Dendritic cell treated with granulocyte-macrophage colony-stimulating factor and Interleukin-4, amounts not matched to agents 40 ng/mL and 50 ng/mL, for 4 days (primary cell): ENCODE measurements at regions not wholly inside any gene's neighbourhood (a gene's known extent, or its start where the extent isn't known, plus 50 kb on each side); places are given as distances from the start of the nearest gene placed in this dataset.

ENCODE experiments used
- H3K27ac Mint-ChIP-seq: one replicate; pipeline ENCODE4 v1.8.0; 2022; ENCODE audit warnings: mild to moderate bottlenecking, mixed read lengths
- H3K27me3 Mint-ChIP-seq: one replicate; pipeline ENCODE4 v1.8.0; 2022; ENCODE audit warnings: mild to moderate bottlenecking, mixed read lengths
- H3K36me3 Mint-ChIP-seq: one replicate; pipeline ENCODE4 v1.8.0; 2022; ENCODE audit warnings: low read depth, mixed read lengths
- H3K4me1 Mint-ChIP-seq: one replicate; pipeline ENCODE4 v1.8.0; 2022; ENCODE audit warnings: low read depth, mixed read lengths
- H3K4me3 Mint-ChIP-seq: one replicate; pipeline ENCODE4 v1.8.0; 2022; ENCODE audit warnings: mild to moderate bottlenecking, moderate library complexity, mixed read lengths
- H3K9me3 Mint-ChIP-seq: one replicate; pipeline ENCODE4 v1.8.0; 2022; ENCODE audit warnings: mixed read lengths
- intact Hi-C: fragments of 100-400 bp; cut with micrococcal nuclease; formaldehyde crosslinking; loops from one replicate; pipeline ENCODE4 v1.15.0; 2022

DNA sequence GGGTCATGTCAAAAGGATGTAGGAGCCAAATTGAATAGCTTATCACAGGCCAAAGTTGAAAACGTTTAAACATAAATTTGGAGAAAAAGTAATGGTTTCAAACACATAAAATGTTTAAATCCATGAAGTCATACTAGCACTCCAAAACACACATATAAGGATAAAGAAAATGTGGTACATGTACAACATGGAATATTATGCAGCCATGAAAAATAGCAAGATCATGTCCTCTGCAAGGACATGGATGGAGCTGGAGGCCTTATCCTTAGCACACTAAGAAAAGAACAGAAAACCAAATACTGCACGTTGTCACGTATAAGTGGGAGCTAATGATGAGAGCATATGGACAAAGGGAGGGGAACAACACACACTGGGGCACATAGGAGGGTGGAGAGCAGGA is 911.7 kb upstream of the PCDH20 start:
- H3K27ac Mint-ChIP-seq, result no peak overlapping the region
- no peaks in the 10 kb centered on the region for H3K27me3 Mint-ChIP-seq
- intact Hi-C loops, result no loop called here
- H3K36me3 Mint-ChIP-seq, result no peaks in the 10 kb centered on the region
- H3K9me3 Mint-ChIP-seq, result peaks cover 8% of the 10 kb centered on the region
- no peak overlapping the region for H3K4me3 Mint-ChIP-seq
- H3K4me1 Mint-ChIP-seq, result no peaks in the 10 kb centered on the region

DNA sequence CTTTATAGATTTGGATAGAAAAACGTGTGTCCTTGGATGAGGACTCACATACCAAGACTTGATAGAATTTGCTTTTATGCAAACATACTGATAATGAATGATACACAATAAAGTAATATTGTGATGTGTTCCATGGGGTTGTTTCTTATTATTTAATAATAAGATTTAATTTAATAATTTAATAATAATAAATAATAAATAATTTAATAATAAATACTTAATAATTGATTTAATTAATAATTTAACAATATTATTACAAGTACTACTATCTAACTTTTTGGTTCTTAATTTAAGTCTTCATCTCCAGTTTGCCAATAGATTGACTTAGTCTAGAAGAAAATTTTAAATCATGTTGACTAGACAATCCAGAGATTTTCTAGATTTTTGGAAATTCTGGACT is 909.2 kb upstream of the PCDH20 start:
- Mint-ChIP-seq H3K36me3 (no peaks in the 10 kb centered on the region), H3K27ac (no peak overlapping the region), H3K4me3 (no peak overlapping the region), H3K9me3 (peaks cover 8% of the 10 kb centered on the region), H3K4me1 (no peaks in the 10 kb centered on the region), H3K27me3 (no peaks in the 10 kb centered on the region)
- intact Hi-C loops, result no loop called here

- no peaks in the 10 kb centered on the region for H3K4me1 Mint-ChIP-seq
- H3K9me3 Mint-ChIP-seq, result no peaks in the 10 kb centered on the region
- no peak overlapping the region for H3K27ac Mint-ChIP-seq
- no peaks in the 10 kb centered on the region for H3K27me3 Mint-ChIP-seq
- intact Hi-C loops, result no loop called here
- H3K36me3 Mint-ChIP-seq, result no peaks in the 10 kb centered on the region
- no peak overlapping the region for H3K4me3 Mint-ChIP-seq
Measured at GRCh38 chr13:62321895-62322294, 906.2 kb upstream of the PCDH20 start.

GRCh38 chr13:62321139-62321538 is 905.5 kb upstream of the PCDH20 start:
- H3K36me3 Mint-ChIP-seq, result no peaks in the 10 kb centered on the region
- intact Hi-C loops, result no loop called here
- H3K4me1 Mint-ChIP-seq, result no peaks in the 10 kb centered on the region
- H3K27ac Mint-ChIP-seq, result no peak overlapping the region
- H3K27me3 Mint-ChIP-seq, result no peaks in the 10 kb centered on the region
- no peak overlapping the region for H3K4me3 Mint-ChIP-seq
- no peaks in the 10 kb centered on the region for H3K9me3 Mint-ChIP-seq

DNA sequence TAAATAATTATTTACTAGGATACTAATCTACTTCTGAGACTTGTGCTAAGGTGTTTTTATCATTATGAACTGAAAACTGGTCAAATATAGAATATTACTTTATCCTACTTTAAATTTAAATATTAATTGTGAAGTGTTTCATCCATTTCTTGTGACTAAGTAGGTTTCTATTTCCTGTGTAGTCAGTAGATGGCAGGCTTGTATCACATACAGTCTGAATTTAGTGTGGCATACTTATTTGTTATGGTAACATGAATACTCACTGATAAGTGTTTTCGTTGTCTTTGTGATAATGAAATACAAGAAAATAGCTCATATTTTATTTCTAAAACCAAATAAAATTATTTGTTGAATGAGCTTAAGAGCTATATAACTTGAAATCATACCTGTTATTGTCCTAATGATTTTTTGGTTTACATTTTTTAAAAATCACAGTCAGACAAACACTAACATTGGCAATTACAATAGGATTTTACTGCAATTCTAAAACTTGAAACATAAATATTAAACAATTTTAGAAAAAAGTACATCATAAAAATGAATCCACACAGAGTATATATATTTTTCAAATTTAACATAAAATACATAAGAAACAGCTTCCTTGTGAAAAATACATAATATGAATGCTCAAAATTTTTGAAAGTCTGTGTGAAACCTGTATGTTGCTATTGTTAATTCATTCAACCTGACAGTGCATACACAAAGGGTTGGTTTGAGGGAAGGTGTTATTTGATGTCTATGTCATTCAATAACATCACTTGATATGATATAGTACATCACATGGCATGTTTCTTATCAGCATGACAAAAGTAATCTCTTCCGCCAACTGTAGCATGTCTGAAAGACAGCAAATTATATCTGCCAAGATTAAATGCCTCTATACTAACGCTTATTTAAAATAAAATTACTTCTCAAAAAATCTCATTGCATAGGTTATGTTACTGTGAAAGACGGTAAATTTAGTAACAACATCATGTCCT is 904.8 kb upstream of the PCDH20 start:
- H3K4me1 Mint-ChIP-seq, result no peaks in the 10 kb centered on the region
- H3K27me3 Mint-ChIP-seq, result no peaks in the 10 kb centered on the region
- no peak overlapping the region for H3K4me3 Mint-ChIP-seq
- H3K27ac Mint-ChIP-seq, result no peak overlapping the region
- H3K36me3 Mint-ChIP-seq, result no peaks in the 10 kb centered on the region
- H3K9me3 Mint-ChIP-seq, result no peaks in the 10 kb centered on the region
- intact Hi-C loops, result no loop called here

- Mint-ChIP-seq H3K4me3 (no peak overlapping the region), H3K9me3 (no peaks in the 10 kb centered on the region), H3K27me3 (no peaks in the 10 kb centered on the region), H3K27ac (no peak overlapping the region), H3K36me3 (no peaks in the 10 kb centered on the region), H3K4me1 (no peaks in the 10 kb centered on the region)
- intact Hi-C loops, result no loop called here
Measured at GRCh38 chr13:62309904-62310303, 894.3 kb upstream of the PCDH20 start.

DNA sequence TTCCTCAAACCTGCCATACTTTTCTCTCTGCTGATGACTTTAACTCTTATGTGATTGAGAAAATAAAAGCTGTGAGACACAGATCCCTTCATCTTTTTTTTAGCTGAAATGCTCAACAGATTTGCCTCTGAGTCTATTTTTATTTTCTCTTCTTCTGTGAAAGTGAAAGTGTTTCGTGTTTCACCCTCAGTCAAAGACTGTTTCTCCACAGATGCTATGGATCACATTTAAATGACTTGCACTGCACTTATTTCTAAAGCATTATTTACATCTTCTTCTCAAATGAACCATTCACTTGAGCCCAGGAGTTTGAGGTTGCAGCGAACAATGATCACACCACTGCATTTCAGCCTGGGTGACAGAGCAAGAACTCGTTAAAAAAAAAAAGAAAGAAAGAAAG is 890.1 kb upstream of the PCDH20 start:
- Mint-ChIP-seq H3K4me1 (no peaks in the 10 kb centered on the region), H3K4me3 (no peak overlapping the region), H3K27me3 (no peaks in the 10 kb centered on the region), H3K27ac (no peak overlapping the region), H3K36me3 (no peaks in the 10 kb centered on the region), H3K9me3 (peaks cover 8% of the 10 kb centered on the region)
- intact Hi-C loops, result no loop called here

DNA sequence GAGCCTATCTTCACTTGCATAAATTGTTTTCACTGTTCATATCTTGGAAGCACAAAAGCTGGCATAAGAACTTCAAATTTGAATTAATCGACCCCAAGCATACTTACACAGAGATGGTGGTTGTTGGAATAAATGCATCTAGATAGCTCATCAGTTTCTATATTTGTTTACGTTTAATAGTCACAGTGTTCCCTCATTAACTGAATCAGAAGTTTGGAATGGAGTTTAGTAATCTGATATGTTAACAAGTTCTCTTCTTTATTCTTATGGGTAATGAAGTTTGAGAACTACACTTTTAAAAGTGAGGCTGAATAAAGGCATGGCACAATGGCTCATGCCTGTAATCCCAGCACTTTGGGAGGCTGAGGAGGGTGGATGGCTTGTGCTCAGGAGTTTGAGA is 886.7 kb upstream of the PCDH20 start:
- no peak overlapping the region for H3K27ac Mint-ChIP-seq
- H3K9me3 Mint-ChIP-seq, result peaks cover 8% of the 10 kb centered on the region
- H3K4me1 Mint-ChIP-seq, result no peaks in the 10 kb centered on the region
- no peaks in the 10 kb centered on the region for H3K27me3 Mint-ChIP-seq
- intact Hi-C loops, result no loop called here
- H3K36me3 Mint-ChIP-seq, result no peaks in the 10 kb centered on the region
- H3K4me3 Mint-ChIP-seq, result no peak overlapping the region

GRCh38 chr13:62299988-62300387 is 884.3 kb upstream of the PCDH20 start:
- Mint-ChIP-seq H3K4me3 (no peak overlapping the region), H3K27me3 (no peaks in the 10 kb centered on the region), H3K36me3 (no peaks in the 10 kb centered on the region), H3K27ac (no peak overlapping the region), H3K9me3 (peaks cover 8% of the 10 kb centered on the region), H3K4me1 (no peaks in the 10 kb centered on the region)
- intact Hi-C loops, result no loop called here

DNA sequence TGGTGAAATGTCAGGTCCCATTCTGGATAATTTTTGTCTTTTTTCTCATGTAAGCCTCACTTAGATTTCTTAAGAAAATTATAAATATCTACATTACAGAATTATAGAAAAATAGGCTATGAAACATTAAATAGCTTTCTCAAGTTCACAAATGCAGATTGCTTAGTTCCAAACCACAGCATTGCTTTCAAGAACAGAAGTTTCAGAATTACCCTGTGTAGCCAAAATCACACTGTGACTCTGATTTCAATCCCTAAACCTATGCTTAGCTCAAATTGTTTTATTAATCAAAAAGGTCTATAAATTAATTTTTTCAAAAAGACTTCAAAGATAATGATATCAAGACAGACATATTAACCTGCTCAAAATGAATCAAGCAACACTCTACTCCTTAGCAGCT is 881.2 kb upstream of the PCDH20 start:
- Mint-ChIP-seq H3K36me3 (no peaks in the 10 kb centered on the region), H3K4me3 (no peak overlapping the region)

DNA sequence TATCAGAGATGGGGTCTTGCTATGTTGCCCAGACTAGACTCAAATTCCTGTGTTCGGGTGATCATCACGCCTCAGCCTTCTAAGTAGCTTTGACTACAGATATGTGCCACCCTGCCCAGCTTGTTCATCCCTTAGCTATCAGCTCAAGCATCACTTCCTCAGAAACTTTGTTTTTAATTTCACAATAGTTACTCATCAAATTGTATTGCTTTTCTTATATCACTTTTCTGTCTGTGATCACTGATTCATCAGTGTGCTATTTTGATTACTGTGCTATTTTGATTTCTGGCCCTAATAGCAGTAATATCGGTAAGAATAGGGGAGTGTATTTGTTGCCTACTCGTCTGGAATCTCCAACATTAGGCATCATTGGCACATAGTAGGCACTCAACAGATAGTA is 878.6 kb upstream of the PCDH20 start:
- Mint-ChIP-seq H3K4me1 (no peaks in the 10 kb centered on the region), H3K9me3 (no peaks in the 10 kb centered on the region), H3K4me3 (no peak overlapping the region), H3K27ac (no peak overlapping the region), H3K36me3 (no peaks in the 10 kb centered on the region), H3K27me3 (no peaks in the 10 kb centered on the region)
- intact Hi-C loops, result no loop called here

More for the DNA sequence above, 881.2 kb upstream of the PCDH20 start:
- Mint-ChIP-seq H3K9me3 (no peaks in the 10 kb centered on the region), H3K27ac (no peak overlapping the region), H3K27me3 (no peaks in the 10 kb centered on the region), H3K4me1 (no peaks in the 10 kb centered on the region)
- intact Hi-C loops, result no loop called here

- Mint-ChIP-seq H3K27ac (no peak overlapping the region), H3K4me1 (no peaks in the 10 kb centered on the region), H3K36me3 (no peaks in the 10 kb centered on the region), H3K4me3 (no peak overlapping the region), H3K27me3 (no peaks in the 10 kb centered on the region), H3K9me3 (no peaks in the 10 kb centered on the region)
- intact Hi-C loops, result no loop called here
Measured at GRCh38 chr13:62292714-62293480, 877.2 kb upstream of the PCDH20 start.

GRCh38 chr13:62290542-62290941 is 874.9 kb upstream of the PCDH20 start:
- H3K9me3 Mint-ChIP-seq, result no peaks in the 10 kb centered on the region
- no peak overlapping the region for H3K27ac Mint-ChIP-seq
- no peaks in the 10 kb centered on the region for H3K36me3 Mint-ChIP-seq
- no peak overlapping the region for H3K4me3 Mint-ChIP-seq
- H3K4me1 Mint-ChIP-seq, result no peaks in the 10 kb centered on the region
- intact Hi-C loops, result no loop called here
- no peaks in the 10 kb centered on the region for H3K27me3 Mint-ChIP-seq

- H3K27ac Mint-ChIP-seq, result no peak overlapping the region
- no peaks in the 10 kb centered on the region for H3K36me3 Mint-ChIP-seq
- no peak overlapping the region for H3K4me3 Mint-ChIP-seq
- no peaks in the 10 kb centered on the region for H3K27me3 Mint-ChIP-seq
- intact Hi-C loops, result no loop called here
- H3K4me1 Mint-ChIP-seq, result no peaks in the 10 kb centered on the region
- no peaks in the 10 kb centered on the region for H3K9me3 Mint-ChIP-seq
Measured at GRCh38 chr13:62287764-62288163, 872.1 kb upstream of the PCDH20 start.
